HAP-1 (cell line): ENCODE measurements at regions not wholly inside any gene's neighbourhood (a gene's known extent, or its start where the extent isn't known, plus 50 kb on each side); places are given as distances from the start of the nearest gene placed in this dataset.

Source experiments
- DNase-seq, 2 experiments: peaks; one replicate each; pipeline ENCODE4 v3.0.0-alpha.2; 2016 to 2020; ENCODE audit warnings: low spot score in 2 of 2
- H3K27me3 ChIP-seq: fragments of 250-450 bp; sonication (Bioruptor Pico); 2 replicates; pipeline ENCODE4 v1.5.1; 2020; ENCODE audit warnings: low read depth, mild to moderate bottlenecking, moderate library complexity
- H3K36me3 ChIP-seq: fragments of 250-450 bp; sonication (Bioruptor Pico); replicated peaks from 2 replicates; pipeline ENCODE4 v1.5.1; 2020; ENCODE audit warnings: mild to moderate bottlenecking
- H3K4me1 ChIP-seq: fragments of 250-450 bp; sonication (Bioruptor Pico); 2 replicates; pipeline ENCODE4 v1.5.1; 2020; ENCODE audit warnings: mild to moderate bottlenecking
- H3K4me3 ChIP-seq: fragments of 250-450 bp; sonication (Bioruptor Pico); 2 replicates; pipeline ENCODE4 v1.5.1; 2020; ENCODE audit warnings: mild to moderate bottlenecking, moderate library complexity
- H3K9me3 ChIP-seq: fragments of 250-450 bp; sonication (Bioruptor Pico); 2 replicates; pipeline ENCODE4 v1.5.1; 2020; ENCODE audit warnings: mild to moderate bottlenecking, moderate library complexity
- in situ Hi-C: fragments of 300-500 bp; cut with MboI; formaldehyde crosslinking; loops from 3 replicates; pipeline ENCODE4 v1.14.3; 2020; ENCODE audit warnings: low sequenced_read_pairs, inconsistent platforms, mixed read lengths

DNA sequence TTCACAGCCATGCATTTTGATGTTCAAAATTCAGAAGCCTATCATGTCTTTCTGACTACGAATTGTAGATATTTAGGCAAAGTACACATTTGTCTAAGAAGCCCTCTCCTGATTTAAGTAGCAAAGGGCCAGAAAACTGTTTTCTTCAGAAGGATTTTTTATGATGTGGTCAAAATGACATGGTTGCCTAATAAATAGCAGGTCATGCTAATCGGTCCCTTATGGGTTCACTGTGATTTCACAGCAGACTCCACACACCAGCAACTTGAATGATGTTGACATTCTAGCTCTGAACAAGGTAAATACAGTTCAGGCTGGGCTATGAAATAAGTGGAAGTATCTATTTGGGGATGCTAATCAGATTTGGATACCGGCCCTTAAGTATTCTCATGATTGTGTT lies 178.7 kb upstream of the DPYD start:
- H3K27me3 ChIP-seq = no peaks in the 10 kb centered on the region
- no peak overlapping the region for H3K4me3 ChIP-seq
- in situ Hi-C loops = no loop called here
- no peaks in the 10 kb centered on the region for H3K36me3 ChIP-seq
- H3K4me1 ChIP-seq = no peaks in the 10 kb centered on the region
- no peak for DNase-seq
- H3K9me3 ChIP-seq = no peaks in the 10 kb centered on the region

DNA sequence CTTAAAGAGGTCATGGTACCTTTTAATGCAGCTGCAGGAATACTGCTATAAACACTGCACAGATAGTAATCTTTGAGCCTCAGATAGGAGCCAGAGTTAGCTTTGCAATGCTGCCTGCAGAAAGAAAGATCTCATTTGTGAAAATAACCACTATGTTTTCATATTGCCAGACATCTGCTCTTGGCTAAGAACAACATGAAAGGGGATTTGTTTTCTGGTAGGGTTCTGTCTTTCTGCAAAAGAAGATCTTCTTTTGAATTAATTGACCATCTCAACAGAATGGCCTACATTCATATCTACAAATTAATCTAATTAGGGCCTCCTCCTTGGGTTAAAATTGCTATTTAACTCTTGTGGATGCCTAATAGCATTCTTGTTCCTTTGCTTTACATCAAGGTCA lies 177.6 kb upstream of the DPYD start:
- Histone ChIP-seq H3K36me3 (no peaks in the 10 kb centered on the region), H3K9me3 (no peaks in the 10 kb centered on the region), H3K4me3 (no peak overlapping the region), H3K4me1 (no peaks in the 10 kb centered on the region), H3K27me3 (no peaks in the 10 kb centered on the region)
- DNase-seq = no peak
- in situ Hi-C loops = no loop called here

DNA sequence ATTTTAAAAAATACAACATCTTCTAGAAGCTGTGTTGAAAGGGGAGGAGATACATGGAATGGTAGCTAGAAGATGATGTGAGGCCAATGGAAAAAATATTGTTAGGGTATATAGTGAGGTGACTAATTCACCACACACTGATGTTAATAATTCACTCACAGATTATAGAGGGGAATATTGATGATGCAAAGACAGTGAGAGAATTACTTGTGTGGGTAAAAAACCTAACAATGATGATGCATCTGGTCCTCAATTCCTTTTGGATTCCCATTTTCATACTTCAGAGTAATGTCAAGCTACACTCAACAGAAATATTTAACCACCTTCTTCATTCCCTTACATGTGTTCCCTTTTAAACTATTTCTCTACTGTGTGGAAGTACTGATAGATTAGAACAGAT lies 169.5 kb upstream of the DPYD start:
- Histone ChIP-seq H3K9me3 (no peaks in the 10 kb centered on the region), H3K27me3 (no peaks in the 10 kb centered on the region), H3K4me3 (no peak overlapping the region), H3K4me1 (peaks cover 4% of the 10 kb centered on the region), H3K36me3 (no peaks in the 10 kb centered on the region)
- no peak for DNase-seq
- in situ Hi-C loops = no loop called here

DNA sequence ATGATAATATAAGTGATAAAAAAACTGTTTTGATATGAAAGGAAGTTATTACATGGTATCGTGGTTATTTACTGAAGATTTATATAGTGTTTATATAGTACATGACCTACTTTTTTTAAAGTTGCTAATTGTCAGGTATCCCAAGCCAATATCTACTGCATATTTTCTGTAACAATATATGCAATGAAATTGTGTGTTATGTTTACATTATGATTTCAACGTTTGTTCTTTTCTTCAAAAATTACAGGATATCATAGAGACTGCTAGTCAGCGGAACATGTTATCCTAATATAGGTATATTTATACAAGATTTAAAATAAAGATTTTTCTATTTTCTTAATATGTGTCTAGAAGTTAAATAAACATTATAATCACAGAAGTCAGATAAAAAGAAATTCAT lies 167.5 kb upstream of the DPYD start:
- Histone ChIP-seq H3K4me3 (no peak overlapping the region), H3K27me3 (no peaks in the 10 kb centered on the region), H3K36me3 (no peaks in the 10 kb centered on the region), H3K4me1 (peaks cover 4% of the 10 kb centered on the region), H3K9me3 (no peaks in the 10 kb centered on the region)
- no peak for DNase-seq
- in situ Hi-C loops = no loop called here

DNA sequence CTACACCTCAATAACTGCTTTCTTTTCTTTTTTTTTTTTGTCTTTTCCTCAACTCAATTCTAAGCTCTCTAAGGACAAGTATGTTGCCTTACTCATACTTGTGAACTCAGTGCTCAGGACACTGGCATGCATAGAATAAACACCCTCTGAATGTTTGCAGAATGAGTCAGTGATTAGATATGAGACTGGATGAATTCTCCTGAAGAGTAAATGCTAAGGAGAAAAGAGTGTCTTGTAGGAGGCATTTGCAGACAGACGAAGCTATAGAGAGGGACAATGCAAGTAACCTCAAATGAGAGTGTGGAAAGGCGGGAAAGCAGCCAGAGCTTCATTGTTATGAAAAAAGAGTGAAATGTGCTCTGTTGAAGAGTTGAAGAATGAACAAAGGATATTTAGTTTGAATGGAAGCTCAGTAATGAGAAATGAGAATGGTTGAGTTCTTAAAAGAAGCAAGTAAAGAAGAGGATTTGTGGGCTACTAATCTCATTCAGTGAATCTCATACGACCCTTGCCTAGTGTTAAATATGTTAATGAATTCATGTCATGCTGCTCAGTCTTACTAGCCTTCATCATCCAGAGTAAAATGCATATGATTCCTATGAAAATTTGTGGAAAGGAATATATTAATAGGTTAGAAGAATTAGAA lies 166.1 kb upstream of the DPYD start:
- no peaks in the 10 kb centered on the region for H3K27me3 ChIP-seq
- peaks cover 4% of the 10 kb centered on the region for H3K4me1 ChIP-seq
- peak; percentile 67 to 92 for DNase-seq
- H3K9me3 ChIP-seq = no peaks in the 10 kb centered on the region
- no peak overlapping the region for H3K4me3 ChIP-seq
- in situ Hi-C loops = no loop called here
- no peaks in the 10 kb centered on the region for H3K36me3 ChIP-seq

DNA sequence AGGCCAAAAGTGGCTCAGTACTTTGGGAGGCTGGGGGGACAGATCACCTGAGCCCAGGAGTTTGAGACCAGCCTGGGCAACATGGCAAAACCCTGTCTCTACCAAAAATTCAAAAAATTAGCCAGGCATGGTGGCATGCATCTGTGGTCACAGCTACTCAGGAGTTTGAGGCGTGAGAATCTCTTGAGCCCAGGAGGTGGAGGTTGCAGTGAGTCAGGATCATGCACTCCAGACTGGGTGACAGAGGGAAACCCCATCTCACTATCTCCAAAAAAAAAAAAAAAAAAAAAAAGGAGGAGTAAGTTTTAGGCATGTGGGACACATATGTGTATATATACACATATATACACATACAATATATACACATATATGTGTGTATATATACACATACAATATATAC lies 165.3 kb upstream of the DPYD start:
- no peak overlapping the region for H3K4me3 ChIP-seq
- H3K36me3 ChIP-seq = no peaks in the 10 kb centered on the region
- in situ Hi-C loops = no loop called here
- no peak for DNase-seq
- no peaks in the 10 kb centered on the region for H3K27me3 ChIP-seq
- no peaks in the 10 kb centered on the region for H3K9me3 ChIP-seq
- H3K4me1 ChIP-seq = peaks cover 4% of the 10 kb centered on the region

DNA sequence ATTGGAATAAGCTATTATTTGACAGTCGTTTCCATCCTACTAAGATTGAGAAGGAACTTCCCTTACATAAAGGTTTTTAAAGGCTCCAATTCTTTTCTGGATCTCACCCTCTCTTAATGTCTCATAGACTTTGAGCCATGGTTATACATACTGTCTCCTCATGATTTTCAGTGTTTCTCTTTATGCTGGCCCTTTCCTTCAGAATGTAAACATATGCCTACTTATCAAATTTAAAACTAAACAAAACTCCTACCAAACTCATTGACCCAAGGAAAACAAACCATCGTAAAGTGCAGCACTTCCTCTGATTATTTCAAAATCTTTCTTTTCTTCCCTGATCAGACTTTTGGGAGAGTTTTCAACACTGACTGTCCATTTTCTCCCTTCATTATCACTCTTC lies 163.4 kb upstream of the DPYD start:
- Histone ChIP-seq H3K4me3 (no peak overlapping the region), H3K36me3 (no peaks in the 10 kb centered on the region), H3K27me3 (no peaks in the 10 kb centered on the region), H3K9me3 (no peaks in the 10 kb centered on the region), H3K4me1 (peaks cover 4% of the 10 kb centered on the region)
- in situ Hi-C loops = no loop called here
- DNase-seq = no peak

DNA sequence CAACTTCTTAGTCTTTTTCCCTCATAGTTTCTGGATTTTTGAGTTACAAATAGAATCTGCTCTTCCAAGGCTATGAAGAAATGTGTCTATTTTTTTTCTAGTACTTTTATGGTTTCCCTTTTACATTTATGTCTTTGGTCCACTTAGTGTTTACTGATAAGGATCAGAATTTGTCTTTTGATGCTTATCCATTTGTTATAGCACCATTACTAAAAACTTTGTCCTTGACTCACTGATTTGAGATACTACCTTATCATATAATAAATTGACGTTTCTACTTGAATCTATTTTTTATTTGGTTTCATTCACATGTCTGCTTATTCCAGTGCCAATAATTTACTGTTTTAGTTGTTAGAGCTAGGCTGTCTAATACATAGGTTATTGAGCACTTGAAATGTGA lies 161.1 kb upstream of the DPYD start:
- in situ Hi-C loops = no loop called here

DNA sequence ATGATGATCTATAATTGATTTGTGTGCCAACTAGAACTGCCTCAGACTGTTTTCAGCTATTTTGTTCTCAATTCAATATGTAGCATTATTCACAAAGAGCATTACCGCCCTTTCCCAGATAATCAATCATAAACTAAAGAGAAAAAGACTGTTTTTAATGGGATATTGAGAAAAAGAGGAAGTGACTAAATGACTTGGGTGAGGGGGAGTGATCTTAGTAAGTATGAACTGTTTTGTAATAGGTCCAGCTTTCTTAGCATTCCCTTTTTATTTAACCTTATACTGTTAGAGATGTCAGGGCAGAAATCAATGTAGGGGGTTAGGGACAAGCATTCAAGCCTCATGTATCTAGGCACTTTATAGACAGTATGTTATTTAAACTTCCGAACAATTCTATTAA lies 157.8 kb upstream of the DPYD start:
- in situ Hi-C loops = no loop called here
- Histone ChIP-seq H3K9me3 (no peaks in the 10 kb centered on the region), H3K4me3 (no peak overlapping the region), H3K4me1 (no peaks in the 10 kb centered on the region), H3K27me3 (no peaks in the 10 kb centered on the region), H3K36me3 (no peaks in the 10 kb centered on the region)
- no peak for DNase-seq

More for the DNA sequence above, 161.1 kb upstream of the DPYD start:
- Histone ChIP-seq H3K36me3 (no peaks in the 10 kb centered on the region), H3K4me3 (no peak overlapping the region), H3K9me3 (no peaks in the 10 kb centered on the region), H3K27me3 (no peaks in the 10 kb centered on the region), H3K4me1 (no peaks in the 10 kb centered on the region)
- no peak for DNase-seq

DNA sequence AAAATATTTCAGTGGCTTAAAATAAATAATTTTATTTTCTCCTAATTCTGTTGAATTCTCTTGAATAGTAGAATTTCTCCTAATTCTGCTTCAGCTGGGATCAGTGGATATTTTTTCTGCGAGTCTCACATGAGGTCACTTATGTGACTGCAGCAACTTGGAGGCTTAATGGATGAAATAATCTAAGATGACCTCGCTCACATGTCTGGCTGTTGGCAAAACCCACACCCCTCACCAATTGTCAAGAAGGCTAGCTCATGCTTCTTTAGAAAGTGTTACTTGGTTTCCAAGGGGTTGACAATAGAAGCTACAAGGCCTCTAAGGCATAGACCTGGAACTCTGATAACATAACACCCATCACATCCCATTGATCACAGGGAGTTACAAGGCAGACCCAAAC lies 156.9 kb upstream of the DPYD start:
- Histone ChIP-seq H3K27me3 (no peaks in the 10 kb centered on the region), H3K4me1 (no peaks in the 10 kb centered on the region), H3K9me3 (no peaks in the 10 kb centered on the region), H3K36me3 (no peaks in the 10 kb centered on the region), H3K4me3 (no peak overlapping the region)
- in situ Hi-C loops = no loop called here
- DNase-seq = no peak

DNA sequence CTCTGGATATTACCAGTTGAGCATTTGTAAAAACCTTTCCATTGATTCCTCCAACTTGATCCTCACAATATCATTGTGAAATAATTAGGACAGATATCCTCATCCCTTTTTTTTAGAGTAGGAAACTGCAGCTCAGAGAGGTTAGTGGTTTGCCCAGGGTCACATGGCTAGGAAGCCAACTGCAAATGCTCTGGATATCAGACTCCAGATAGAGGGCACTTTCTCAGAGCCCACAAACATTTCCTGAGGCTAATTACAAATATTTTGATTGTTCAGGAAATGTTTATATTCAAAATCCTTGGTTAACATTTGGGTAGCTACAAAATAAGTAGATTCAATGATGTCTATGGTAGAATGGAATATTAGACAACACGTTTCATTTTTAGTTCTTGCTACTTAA lies 154.8 kb upstream of the DPYD start:
- H3K9me3 ChIP-seq = no peaks in the 10 kb centered on the region
- no peak for DNase-seq
- no peaks in the 10 kb centered on the region for H3K4me1 ChIP-seq
- H3K36me3 ChIP-seq = no peaks in the 10 kb centered on the region
- in situ Hi-C loops = no loop called here
- no peak overlapping the region for H3K4me3 ChIP-seq
- no peaks in the 10 kb centered on the region for H3K27me3 ChIP-seq

DNA sequence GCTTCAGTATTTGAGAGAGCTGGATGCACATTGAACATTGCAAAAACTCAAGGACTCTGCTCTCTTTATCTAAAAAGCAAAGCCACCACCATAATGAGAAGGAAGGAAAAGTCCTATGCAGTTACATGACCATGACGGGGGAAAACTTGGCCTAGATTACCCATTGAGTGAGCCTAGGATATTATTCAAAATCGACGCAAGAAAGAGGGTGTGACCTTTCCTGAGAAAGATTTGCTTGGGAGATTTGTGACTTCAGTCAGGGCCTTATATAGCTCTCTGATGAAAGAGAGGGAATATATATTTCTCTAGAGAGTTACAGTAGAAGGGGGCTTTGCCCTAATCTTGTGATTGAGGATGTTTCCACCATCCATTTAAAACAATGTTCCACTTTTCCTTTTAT lies 153.0 kb upstream of the DPYD start:
- Histone ChIP-seq H3K36me3 (no peaks in the 10 kb centered on the region), H3K4me3 (no peak overlapping the region), H3K9me3 (no peaks in the 10 kb centered on the region), H3K4me1 (no peaks in the 10 kb centered on the region), H3K27me3 (no peaks in the 10 kb centered on the region)
- in situ Hi-C loops = no loop called here
- no peak for DNase-seq

DNA sequence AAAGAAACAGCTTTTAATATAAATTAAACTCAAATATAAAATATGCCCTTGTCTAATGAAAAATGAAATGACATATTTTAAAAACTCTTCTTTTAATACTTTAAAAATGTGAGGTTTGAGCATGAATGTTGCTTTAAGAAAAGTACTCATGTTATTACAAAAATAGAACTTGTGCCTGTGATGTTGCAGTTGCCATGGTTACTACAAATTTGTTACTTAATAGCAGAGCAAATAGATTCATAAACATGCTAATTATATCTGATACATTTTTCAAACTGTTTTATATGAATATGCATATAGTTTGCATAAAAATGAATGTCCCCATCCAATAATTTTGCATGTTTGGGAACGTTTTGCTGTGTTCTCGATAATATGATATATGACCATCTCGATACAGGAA lies 152.3 kb upstream of the DPYD start:
- H3K9me3 ChIP-seq = no peaks in the 10 kb centered on the region
- H3K36me3 ChIP-seq = no peaks in the 10 kb centered on the region
- in situ Hi-C loops = no loop called here
- no peaks in the 10 kb centered on the region for H3K27me3 ChIP-seq
- no peak for DNase-seq
- H3K4me3 ChIP-seq = no peak overlapping the region
- no peaks in the 10 kb centered on the region; the same call in 1 of the 2 replicates for H3K4me1 ChIP-seq

DNA sequence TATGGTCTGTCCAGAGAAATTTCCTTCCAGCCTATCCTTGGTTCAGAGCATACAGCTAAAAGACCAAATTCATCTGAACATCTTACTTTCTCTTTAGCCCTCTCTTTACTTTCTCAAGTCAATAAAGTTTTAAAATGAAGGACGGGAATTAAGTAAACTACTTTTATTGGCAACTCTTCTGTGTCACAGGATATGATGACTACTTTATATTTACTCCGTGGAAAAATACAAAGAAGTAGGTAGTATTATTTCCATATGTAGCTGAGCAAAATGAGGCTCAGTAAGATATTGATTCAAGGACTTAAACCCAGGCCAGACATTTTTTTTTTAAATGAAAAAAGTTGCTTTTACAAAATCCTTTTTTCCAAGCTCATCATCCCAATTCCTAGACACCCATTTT lies 151.2 kb upstream of the DPYD start:
- no peaks in the 10 kb centered on the region; the same call in 1 of the 2 replicates for H3K4me1 ChIP-seq
- no peaks in the 10 kb centered on the region for H3K9me3 ChIP-seq
- no peaks in the 10 kb centered on the region for H3K36me3 ChIP-seq
- H3K4me3 ChIP-seq = no peak overlapping the region
- in situ Hi-C loops = no loop called here
- H3K27me3 ChIP-seq = no peaks in the 10 kb centered on the region
- no peak for DNase-seq

DNA sequence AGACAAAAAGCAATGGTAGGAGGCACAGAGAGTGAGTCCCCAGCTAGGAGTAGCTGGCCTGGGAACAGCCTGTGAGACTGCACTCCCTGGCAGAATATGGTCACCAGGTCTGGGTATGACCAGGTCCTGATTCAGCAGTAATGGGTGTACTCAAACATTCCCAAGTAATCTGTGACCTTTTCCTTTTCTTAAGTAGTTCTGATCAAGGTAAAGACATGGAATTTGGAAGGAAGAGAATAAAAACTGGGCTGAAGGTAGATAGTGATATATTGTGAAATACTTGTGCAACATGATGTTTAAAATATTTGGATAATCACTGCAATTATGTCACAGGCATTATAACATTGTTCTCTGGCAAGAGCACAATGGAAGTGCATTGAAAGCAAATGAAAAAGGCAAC lies 147.2 kb upstream of the DPYD start:
- no peaks in the 10 kb centered on the region for H3K36me3 ChIP-seq
- in situ Hi-C loops = no loop called here

More for the DNA sequence above, 147.2 kb upstream of the DPYD start:
- H3K27me3 ChIP-seq = no peaks in the 10 kb centered on the region
- H3K4me1 ChIP-seq = no peaks in the 10 kb centered on the region; the same call in 1 of the 2 replicates
- H3K9me3 ChIP-seq = no peaks in the 10 kb centered on the region
- no peak for DNase-seq
- H3K4me3 ChIP-seq = no peak overlapping the region
